ENCODE measurements at regions not wholly inside any gene's neighbourhood (a gene's known extent, or its start where the extent isn't known, plus 50 kb on each side); places are given as distances from the start of the nearest gene placed in this dataset.
"Not testable (repeated sequence)": the region's sequence is repeated elsewhere in the genome, so short reads cannot be mapped to it uniquely, and the experiment has no call there.

- peaks cover 2% of the 10 kb centered on the region for H3K4me1 Mint-ChIP-seq (ENCODE audit: low read depth)
- peaks cover 49% of the 10 kb centered on the region for H3K27me3 Mint-ChIP-seq
- H3K36me3 Mint-ChIP-seq (ENCODE audit: low read depth), result no peaks in the 10 kb centered on the region
- no peak overlapping the region for H3K4me3 Mint-ChIP-seq
- no peak overlapping the region for H3K27ac Mint-ChIP-seq
- intact Hi-C loops (cut with micrococcal nuclease), result no loop called here
- no peaks in the 10 kb centered on the region for H3K9me3 Mint-ChIP-seq
Measured at GRCh38 chr1:19024532-19024931, 68.1 kb upstream of the IFFO2 start.

- Mint-ChIP-seq H3K27ac (no peak overlapping the region), H3K9me3 (no peaks in the 10 kb centered on the region), H3K27me3 (peaks cover 48% of the 10 kb centered on the region), H3K4me3 (no peak overlapping the region), H3K4me1 (ENCODE audit: low read depth) (no peaks in the 10 kb centered on the region), H3K36me3 (ENCODE audit: low read depth) (no peaks in the 10 kb centered on the region)
- intact Hi-C loops (cut with micrococcal nuclease), result no loop called here
Measured at GRCh38 chr1:19023787-19024186, 67.3 kb upstream of the IFFO2 start.

- intact Hi-C loops (cut with micrococcal nuclease), result no loop called here
- no peak overlapping the region for H3K27ac Mint-ChIP-seq
- no peaks in the 10 kb centered on the region for H3K9me3 Mint-ChIP-seq
- no peaks in the 10 kb centered on the region for H3K4me1 Mint-ChIP-seq (ENCODE audit: low read depth)
- peaks cover 32% of the 10 kb centered on the region for H3K27me3 Mint-ChIP-seq
- no peaks in the 10 kb centered on the region for H3K36me3 Mint-ChIP-seq (ENCODE audit: low read depth)
- H3K4me3 Mint-ChIP-seq, result no peak overlapping the region
Measured at GRCh38 chr1:19021845-19022244, 65.4 kb upstream of the IFFO2 start.

GRCh38 chr1:19019288-19019687 lies 62.8 kb upstream of the IFFO2 start:
- H3K27ac Mint-ChIP-seq; H3K9me3 Mint-ChIP-seq; H3K4me3 Mint-ChIP-seq; intact Hi-C loops (cut with micrococcal nuclease); H3K4me1 Mint-ChIP-seq (ENCODE audit: low read depth); H3K36me3 Mint-ChIP-seq (ENCODE audit: low read depth): not testable (repeated sequence)
- peaks cover 31% of the 10 kb centered on the region for H3K27me3 Mint-ChIP-seq

- H3K9me3 Mint-ChIP-seq, result no peaks in the 10 kb centered on the region
- peaks cover 20% of the 10 kb centered on the region for H3K27me3 Mint-ChIP-seq
- H3K4me3 Mint-ChIP-seq, result no peak overlapping the region
- intact Hi-C loops (cut with micrococcal nuclease), result no loop called here
- H3K36me3 Mint-ChIP-seq (ENCODE audit: low read depth), result no peaks in the 10 kb centered on the region
- peaks cover 30% of the 10 kb centered on the region for H3K4me1 Mint-ChIP-seq (ENCODE audit: low read depth)
- no peak overlapping the region for H3K27ac Mint-ChIP-seq
Measured at GRCh38 chr1:19015476-19015875, 59.0 kb upstream of the IFFO2 start.

GRCh38 chr1:19014765-19015164 lies 58.3 kb upstream of the IFFO2 start:
- peaks cover 36% of the 10 kb centered on the region for H3K4me1 Mint-ChIP-seq (ENCODE audit: low read depth)
- H3K9me3 Mint-ChIP-seq, result no peaks in the 10 kb centered on the region
- no peak overlapping the region for H3K27ac Mint-ChIP-seq
- intact Hi-C loops (cut with micrococcal nuclease), result no loop called here
- no peaks in the 10 kb centered on the region for H3K36me3 Mint-ChIP-seq (ENCODE audit: low read depth)
- peaks cover 15% of the 10 kb centered on the region for H3K27me3 Mint-ChIP-seq
- H3K4me3 Mint-ChIP-seq, result no peak overlapping the region

GRCh38 chr1:19013826-19014548 lies 57.5 kb upstream of the IFFO2 start:
- H3K4me3 Mint-ChIP-seq, result no peak overlapping the region
- intact Hi-C loops (cut with micrococcal nuclease), result no loop called here
- H3K36me3 Mint-ChIP-seq (ENCODE audit: low read depth), result no peaks in the 10 kb centered on the region
- H3K27ac Mint-ChIP-seq, result no peak overlapping the region
- H3K4me1 Mint-ChIP-seq (ENCODE audit: low read depth), result peaks cover 36% of the 10 kb centered on the region
- no peaks in the 10 kb centered on the region for H3K9me3 Mint-ChIP-seq
- H3K27me3 Mint-ChIP-seq, result peaks cover 14% of the 10 kb centered on the region

- Mint-ChIP-seq H3K4me1 (ENCODE audit: low read depth) (peaks cover 36% of the 10 kb centered on the region), H3K36me3 (ENCODE audit: low read depth) (no peaks in the 10 kb centered on the region), H3K4me3 (no peak overlapping the region), H3K27ac (no peak overlapping the region), H3K27me3 (peaks cover 20% of the 10 kb centered on the region), H3K9me3 (no peaks in the 10 kb centered on the region)
- intact Hi-C loops (cut with micrococcal nuclease), result no loop called here
Measured at GRCh38 chr1:19011845-19012231, 55.4 kb upstream of the IFFO2 start.

GRCh38 chr1:19010995-19011844 lies 54.7 kb upstream of the IFFO2 start:
- no peak overlapping the region for H3K4me3 Mint-ChIP-seq
- no peaks in the 10 kb centered on the region for H3K9me3 Mint-ChIP-seq
- peaks cover 36% of the 10 kb centered on the region for H3K4me1 Mint-ChIP-seq (ENCODE audit: low read depth)
- no peaks in the 10 kb centered on the region for H3K36me3 Mint-ChIP-seq (ENCODE audit: low read depth)
- H3K27me3 Mint-ChIP-seq, result peaks cover 19% of the 10 kb centered on the region
- intact Hi-C loops (cut with micrococcal nuclease), result no loop called here
- H3K27ac Mint-ChIP-seq, result peak overlapping the region; percentile 30

- Mint-ChIP-seq H3K27me3 (peaks cover 24% of the 10 kb centered on the region), H3K36me3 (ENCODE audit: low read depth) (no peaks in the 10 kb centered on the region), H3K9me3 (no peaks in the 10 kb centered on the region), H3K4me3 (no peak overlapping the region), H3K4me1 (ENCODE audit: low read depth) (peaks cover 36% of the 10 kb centered on the region), H3K27ac (peak overlapping the region; percentile 30)
- intact Hi-C loops (cut with micrococcal nuclease), result no loop called here
Measured at GRCh38 chr1:19010503-19010902, 54.0 kb upstream of the IFFO2 start.

- intact Hi-C loops (cut with micrococcal nuclease), result no loop called here
- no peak overlapping the region for H3K4me3 Mint-ChIP-seq
- peaks cover 24% of the 10 kb centered on the region for H3K27me3 Mint-ChIP-seq
- no peaks in the 10 kb centered on the region for H3K9me3 Mint-ChIP-seq
- H3K4me1 Mint-ChIP-seq (ENCODE audit: low read depth), result peaks cover 34% of the 10 kb centered on the region
- peak overlapping the region; percentile 30 for H3K27ac Mint-ChIP-seq
- H3K36me3 Mint-ChIP-seq (ENCODE audit: low read depth), result no peaks in the 10 kb centered on the region
Measured at GRCh38 chr1:19009882-19010321, 53.4 kb upstream of the IFFO2 start.

GRCh38 chr1:19009126-19009881 lies 52.8 kb upstream of the IFFO2 start:
- no peak overlapping the region for H3K4me3 Mint-ChIP-seq

GRCh38 chr1:19007491-19008441 lies 51.3 kb upstream of the IFFO2 start:
- H3K36me3 Mint-ChIP-seq (ENCODE audit: low read depth), result no peaks in the 10 kb centered on the region
- intact Hi-C loops (cut with micrococcal nuclease), result no loop called here
- peaks cover 31% of the 10 kb centered on the region for H3K27me3 Mint-ChIP-seq
- no peaks in the 10 kb centered on the region for H3K9me3 Mint-ChIP-seq
- no peak overlapping the region for H3K4me3 Mint-ChIP-seq
- peaks cover 22% of the 10 kb centered on the region for H3K4me1 Mint-ChIP-seq (ENCODE audit: low read depth)
- no peak overlapping the region for H3K27ac Mint-ChIP-seq

More at GRCh38 chr1:19009126-19009881, 52.8 kb upstream of the IFFO2 start:
- no peaks in the 10 kb centered on the region for H3K9me3 Mint-ChIP-seq
- H3K4me1 Mint-ChIP-seq (ENCODE audit: low read depth), result peaks cover 28% of the 10 kb centered on the region
- H3K27me3 Mint-ChIP-seq, result peaks cover 26% of the 10 kb centered on the region
- H3K27ac Mint-ChIP-seq, result no peak overlapping the region
- no peaks in the 10 kb centered on the region for H3K36me3 Mint-ChIP-seq (ENCODE audit: low read depth)
- intact Hi-C loops (cut with micrococcal nuclease), result no loop called here
